IMR-90 (cell line): ENCODE measurements at regions not wholly inside any gene's neighbourhood (a gene's known extent, or its start where the extent isn't known, plus 50 kb on each side); places are given as distances from the start of the nearest gene placed in this dataset.

ENCODE experiments used
- ATAC-seq: fragments of 200-7000 bp; cut with Tn5 transposase; 2 replicates; pipeline ENCODE4 v1.9.1; 2020; ENCODE audit warnings: low read depth, mild to moderate bottlenecking, moderate library complexity
- BruUV-seq: library from RNA; stranded (reverse); fragments of 400-500 nt; replicated peaks from 2 replicates; lab custom pipeline; 2021; lab: Mats Ljungman, UMichigan
- CTCF ChIA-PET: fragments of 300-600 bp; formaldehyde crosslinking; extraction: SDS; loops from one replicate; lab custom pipeline; 2021; ENCODE audit warnings: antibody characterized with exemption; lab: Yijun Ruan, JAX
- POLR2A ChIA-PET: fragments of 300-600 bp; sonication (Branson Sonifier 250); formaldehyde crosslinking; loops from one replicate; lab custom pipeline; 2022; ENCODE audit warnings: antibody characterized with exemption; ENCODE audit not compliant: unreplicated experiment; lab: Charles Lee
- DNase-seq: peaks from one replicate; pipeline ENCODE4 v3.0.0; 2013
- H2AFZ ChIP-seq: replicated peaks from 2 replicates; pipeline ENCODE3; 2013; ENCODE audit warnings: low read length, mild to moderate bottlenecking; ENCODE audit not compliant: poor library complexity
- H2AK5ac ChIP-seq: 2 replicates; pipeline ENCODE4 v1.6.1; 2013; ENCODE audit warnings: low read depth, low read length, inconsistent platforms
- H2AK9ac ChIP-seq: replicated peaks from 2 replicates; pipeline ENCODE3; 2013; ENCODE audit warnings: mild to moderate bottlenecking, low read depth, low read length, moderate library complexity; ENCODE audit not compliant: poor library complexity
- H2BK120ac ChIP-seq: 2 replicates; pipeline ENCODE4 v1.6.1; 2013; ENCODE audit warnings: low read depth, low read length, inconsistent platforms
- H2BK15ac ChIP-seq: 3 replicates; pipeline ENCODE4 v1.6.1; 2013; ENCODE audit warnings: low read depth, low read length, inconsistent platforms
- H2BK20ac ChIP-seq: 2 replicates; pipeline ENCODE4 v1.6.1; 2013; ENCODE audit warnings: low read depth, mild to moderate bottlenecking, inconsistent platforms, low read length, moderate library complexity
- H2BK5ac ChIP-seq: 2 replicates; pipeline ENCODE4 v1.6.1; 2013; ENCODE audit warnings: mild to moderate bottlenecking, low read depth, low read length, inconsistent platforms; ENCODE audit not compliant: poor library complexity, severe bottlenecking
- H3K14ac ChIP-seq: replicated peaks from 2 replicates; pipeline ENCODE4 v1.6.1; 2013; ENCODE audit warnings: low read depth, low read length, inconsistent platforms
- H3K18ac ChIP-seq: 2 replicates; pipeline ENCODE4 v1.6.1; 2013; ENCODE audit warnings: low read depth, low read length, control low read depth
- H3K23ac ChIP-seq: 2 replicates; pipeline ENCODE4 v1.6.1; 2013; ENCODE audit warnings: low read depth, low read length, inconsistent platforms
- H3K27ac ChIP-seq: 2 replicates; pipeline ENCODE4 v1.5.1; 2013; ENCODE audit warnings: mild to moderate bottlenecking, control low read depth, low read length; ENCODE audit not compliant: insufficient read depth
- H3K27me3 ChIP-seq: 2 replicates; pipeline ENCODE4 v1.6.1; 2013; ENCODE audit warnings: low read length; ENCODE audit not compliant: control insufficient read depth, insufficient read depth
- H3K36me3 ChIP-seq: 2 replicates; pipeline ENCODE4 v1.6.1; 2013; ENCODE audit warnings: low read length, mixed read lengths; ENCODE audit not compliant: control insufficient read depth, insufficient read depth
- H3K4ac ChIP-seq: 2 replicates; pipeline ENCODE4 v1.6.1; 2013; ENCODE audit warnings: low read depth, low read length, inconsistent platforms
- H3K4me1 ChIP-seq: 2 replicates; pipeline ENCODE4 v1.6.1; 2013; ENCODE audit warnings: low read length, mixed read lengths; ENCODE audit not compliant: control insufficient read depth, insufficient read depth
- H3K4me2 ChIP-seq: 2 replicates; pipeline ENCODE4 v1.6.1; 2013; ENCODE audit warnings: low read depth, mild to moderate bottlenecking, control low read depth, low read length, moderate library complexity
- H3K4me3 ChIP-seq: 2 replicates; pipeline ENCODE4 v1.5.1; 2013; ENCODE audit warnings: low read depth, mild to moderate bottlenecking, control low read depth, low read length, moderate library complexity; ENCODE audit not compliant: insufficient read depth
- H3K56ac ChIP-seq: 2 replicates; pipeline ENCODE4 v1.6.1; 2013; ENCODE audit warnings: low read length, inconsistent platforms; ENCODE audit not compliant: insufficient read depth; ENCODE audit errors: extremely low read depth
- H3K79me1 ChIP-seq, 2 experiments: 2 replicates each; pipeline ENCODE4 v1.6.1; 2013; ENCODE audit warnings: low read length in 2 of 2, inconsistent platforms in 1 of 2, low read depth in 1 of 2
- H3K9ac ChIP-seq: 2 replicates; pipeline ENCODE4 v1.6.1; 2013; ENCODE audit warnings: low read depth, low read length, control low read depth
- H3K9me1 ChIP-seq: 2 replicates; pipeline ENCODE4 v1.6.1; 2013; ENCODE audit warnings: low read length, inconsistent platforms; ENCODE audit not compliant: insufficient read depth
- H3K9me3 ChIP-seq: 2 replicates; pipeline ENCODE4 v1.6.1; 2013; ENCODE audit warnings: low read length; ENCODE audit not compliant: control insufficient read depth, insufficient read depth
- H4K20me1 ChIP-seq: 2 replicates; pipeline ENCODE4 v1.6.1; 2013; ENCODE audit warnings: low read length, inconsistent platforms; ENCODE audit not compliant: insufficient read depth
- H4K5ac ChIP-seq: 2 replicates; pipeline ENCODE4 v1.6.1; 2013; ENCODE audit warnings: mild to moderate bottlenecking, low read depth, low read length, control low read depth
- H4K8ac ChIP-seq, 2 experiments: 2 replicates each; pipeline ENCODE4 v1.6.1; 2013; ENCODE audit warnings: low read depth in 2 of 2, low read length in 2 of 2, control low read depth in 1 of 2, inconsistent platforms in 1 of 2
- H4K91ac ChIP-seq: 2 replicates; pipeline ENCODE4 v1.6.1; 2013; ENCODE audit warnings: low read depth, low read length, inconsistent platforms; ENCODE audit not compliant: insufficient read depth
- BHLHE40 ChIP-seq: fragments of 150-350 bp; IDR thresholded peaks from 2 replicates; pipeline ENCODE4 v1.6.1; 2016; ENCODE audit warnings: mild to moderate bottlenecking, low read depth, low read length
- CEBPB ChIP-seq: IDR thresholded peaks from 2 replicates; pipeline ENCODE4 v1.6.1; 2012; ENCODE audit warnings: low read depth, low read length, improper control_type of control experiment
- CHD1 ChIP-seq: IDR thresholded peaks from 2 replicates; pipeline ENCODE4 v1.6.1; 2012; ENCODE audit warnings: low read depth, low read length, improper control_type of control experiment
- FOS ChIP-seq: fragments of 150-350 bp; IDR thresholded peaks from 2 replicates; pipeline ENCODE4 v1.6.1; 2016; ENCODE audit warnings: low read depth, low read length
- MAFK ChIP-seq: IDR thresholded peaks from 2 replicates; pipeline ENCODE4 v1.6.1; 2012; ENCODE audit warnings: low read depth, low read length, improper control_type of control experiment
- MAZ ChIP-seq: IDR thresholded peaks from 2 replicates; pipeline ENCODE4 v1.6.1; 2012; ENCODE audit warnings: low read depth, mild to moderate bottlenecking, low read length, improper control_type of control experiment, moderate library complexity, borderline replicate concordance
- MXI1 ChIP-seq: IDR thresholded peaks from 2 replicates; pipeline ENCODE4 v1.6.1; 2012; ENCODE audit warnings: low read depth, mild to moderate bottlenecking, low read length, moderate library complexity, borderline replicate concordance
- NFE2L2 ChIP-seq: fragments of 150-350 bp; IDR thresholded peaks from 2 replicates; pipeline ENCODE4 v1.6.1; 2016; ENCODE audit warnings: low read depth, mild to moderate bottlenecking, low read length
- POLR2A ChIP-seq: IDR thresholded peaks from 2 replicates; pipeline ENCODE4 v1.6.1; 2012; ENCODE audit warnings: mild to moderate bottlenecking, low read depth, low read length
- RAD21 ChIP-seq: IDR thresholded peaks from 2 replicates; pipeline ENCODE4 v1.6.1; 2012; ENCODE audit warnings: low read length, improper control_type of control experiment
- RCOR1 ChIP-seq: IDR thresholded peaks from 2 replicates; pipeline ENCODE4 v1.6.1; 2012; ENCODE audit warnings: mild to moderate bottlenecking, low read length, improper control_type of control experiment; ENCODE audit not compliant: insufficient replicate concordance
- RFX5 ChIP-seq: IDR thresholded peaks from 2 replicates; pipeline ENCODE4 v1.8.0; 2012; ENCODE audit warnings: low read depth, mild to moderate bottlenecking, low read length, moderate library complexity
- SMC3 ChIP-seq: fragments of 150-350 bp; IDR thresholded peaks from 2 replicates; pipeline ENCODE4 v1.6.1; 2016; ENCODE audit warnings: low read depth, mild to moderate bottlenecking, antibody characterized with exemption, low read length, moderate library complexity
- WGBS, 2 experiments: methylation state at CpG; one replicate each; pipeline versions ENCODE4 v1.1.5 to v1.1.7; 2013; ENCODE audit warnings: missing lambda C conversion rate in 2 of 2; ENCODE audit not compliant: insufficient read length in 1 of 2; ENCODE audit errors: extremely low coverage in 2 of 2; 5-methylcytosine and 5-hydroxymethylcytosine counted together
- dilution Hi-C: fragments of 300-500 bp; cut with HindIII; formaldehyde crosslinking; loops from one replicate; pipeline ENCODE4 v1.14.3; 2018; ENCODE audit warnings: low sequenced_read_pairs; ENCODE audit not compliant: unreplicated experiment
- in situ Hi-C: fragments of 300-500 bp; cut with MboI; formaldehyde crosslinking; loops from 3 replicates; pipeline ENCODE4 v1.14.3; 2019; ENCODE audit warnings: low sequenced_read_pairs, inconsistent platforms, mixed read lengths
- intact Hi-C: fragments of 100-400 bp; cut with micrococcal nuclease; formaldehyde crosslinking; loops from 2 replicates; pipeline ENCODE4 v1.10.0; 2022
- TF ChIP-seq, protein P1 (sequence below): fragments of 150-350 bp; IDR thresholded peaks from 2 replicates; pipeline ENCODE4 v1.6.1; 2017; ENCODE audit warnings: mild to moderate bottlenecking, antibody characterized with exemption, low read length, low read depth
- TF ChIP-seq, protein P2 (sequence below): conservative IDR thresholded peaks from 2 replicates; pipeline ENCODE4 v1.5.1; 2012; ENCODE audit warnings: mild to moderate bottlenecking, low read depth, low read length, improper control_type of control experiment
- TF ChIP-seq, protein P3 (sequence below): fragments of 150-350 bp; IDR thresholded peaks from 2 replicates; pipeline ENCODE4 v1.6.1; 2016; ENCODE audit warnings: low read depth, mild to moderate bottlenecking, low read length, moderate library complexity, borderline replicate concordance

DNA sequence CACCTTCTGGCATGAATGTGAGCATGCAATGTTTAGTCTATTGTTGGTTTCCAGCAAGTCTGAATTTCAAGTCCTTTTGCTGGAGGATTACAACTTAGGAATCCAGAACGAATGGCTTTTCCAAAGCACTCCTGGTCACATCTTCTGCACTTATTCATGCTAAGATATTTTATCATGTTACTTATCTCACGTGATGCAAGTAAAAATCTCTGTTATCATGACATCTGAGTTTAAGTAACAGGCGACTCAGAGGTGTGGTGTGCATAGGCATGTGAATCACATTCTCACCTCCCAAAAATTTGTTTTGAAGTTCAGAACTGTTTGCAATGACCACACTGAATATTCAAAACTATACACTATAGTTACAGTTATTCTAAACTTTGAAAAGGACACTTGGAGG is 204.8 kb upstream of the FGGY start:
- dilution Hi-C loops (no loop called here), intact Hi-C loops (no loop called here), in situ Hi-C loops (no loop called here)
- ATAC-seq: peak; percentile 44
- H3K27me3 ChIP-seq: no peaks in the 10 kb centered on the region
- H2BK20ac ChIP-seq: no peak overlapping the region
- no peak overlapping the region for H3K56ac ChIP-seq
- no peak overlapping the region for H2BK120ac ChIP-seq
- BruUV-seq: no TSS peak
- no peak overlapping the region for H4K8ac ChIP-seq
- H3K36me3 ChIP-seq: no peaks in the 10 kb centered on the region
- no peak overlapping the region for H2BK15ac ChIP-seq
- H3K9me3 ChIP-seq: no peaks in the 10 kb centered on the region
- no peak overlapping the region for H3K14ac ChIP-seq
- H4K5ac ChIP-seq: no peak overlapping the region
- no peak overlapping the region for H2AK5ac ChIP-seq
- no CpG with 5 or more reads among the region's 3 CpGs for WGBS, 2 experiments
- H2AFZ ChIP-seq: no peak overlapping the region
- no peak overlapping the region for H2AK9ac ChIP-seq
- no peak overlapping the region for H3K4me2 ChIP-seq
- no peak overlapping the region for H2BK5ac ChIP-seq
- H3K23ac ChIP-seq: no peak overlapping the region
- H4K91ac ChIP-seq: no peak overlapping the region
- H3K4ac ChIP-seq: no peak overlapping the region
- TF ChIP-seq POLR2A: no peak
- no peak for TF ChIP-seq RAD21
- TF ChIP-seq, protein P1, sequence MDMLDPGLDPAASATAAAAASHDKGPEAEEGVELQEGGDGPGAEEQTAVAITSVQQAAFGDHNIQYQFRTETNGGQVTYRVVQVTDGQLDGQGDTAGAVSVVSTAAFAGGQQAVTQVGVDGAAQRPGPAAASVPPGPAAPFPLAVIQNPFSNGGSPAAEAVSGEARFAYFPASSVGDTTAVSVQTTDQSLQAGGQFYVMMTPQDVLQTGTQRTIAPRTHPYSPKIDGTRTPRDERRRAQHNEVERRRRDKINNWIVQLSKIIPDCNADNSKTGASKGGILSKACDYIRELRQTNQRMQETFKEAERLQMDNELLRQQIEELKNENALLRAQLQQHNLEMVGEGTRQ: peak; percentile 40; the same call in 1 of the 2 replicates
- TF ChIP-seq CEBPB: peak; percentile 12; the same call in 1 of the 2 replicates
- peak; percentile 85 for TF ChIP-seq BHLHE40
- no peak for TF ChIP-seq SMC3
- TF ChIP-seq RCOR1: no peak
- TF ChIP-seq CHD1: no peak
- TF ChIP-seq MAZ: no peak
- TF ChIP-seq FOS: no peak
- TF ChIP-seq, protein P2, sequence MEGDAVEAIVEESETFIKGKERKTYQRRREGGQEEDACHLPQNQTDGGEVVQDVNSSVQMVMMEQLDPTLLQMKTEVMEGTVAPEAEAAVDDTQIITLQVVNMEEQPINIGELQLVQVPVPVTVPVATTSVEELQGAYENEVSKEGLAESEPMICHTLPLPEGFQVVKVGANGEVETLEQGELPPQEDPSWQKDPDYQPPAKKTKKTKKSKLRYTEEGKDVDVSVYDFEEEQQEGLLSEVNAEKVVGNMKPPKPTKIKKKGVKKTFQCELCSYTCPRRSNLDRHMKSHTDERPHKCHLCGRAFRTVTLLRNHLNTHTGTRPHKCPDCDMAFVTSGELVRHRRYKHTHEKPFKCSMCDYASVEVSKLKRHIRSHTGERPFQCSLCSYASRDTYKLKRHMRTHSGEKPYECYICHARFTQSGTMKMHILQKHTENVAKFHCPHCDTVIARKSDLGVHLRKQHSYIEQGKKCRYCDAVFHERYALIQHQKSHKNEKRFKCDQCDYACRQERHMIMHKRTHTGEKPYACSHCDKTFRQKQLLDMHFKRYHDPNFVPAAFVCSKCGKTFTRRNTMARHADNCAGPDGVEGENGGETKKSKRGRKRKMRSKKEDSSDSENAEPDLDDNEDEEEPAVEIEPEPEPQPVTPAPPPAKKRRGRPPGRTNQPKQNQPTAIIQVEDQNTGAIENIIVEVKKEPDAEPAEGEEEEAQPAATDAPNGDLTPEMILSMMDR: no peak
- TF ChIP-seq MAFK: no peak
- no peak for TF ChIP-seq NFE2L2
- TF ChIP-seq MXI1: no peak
- TF ChIP-seq, protein P3, sequence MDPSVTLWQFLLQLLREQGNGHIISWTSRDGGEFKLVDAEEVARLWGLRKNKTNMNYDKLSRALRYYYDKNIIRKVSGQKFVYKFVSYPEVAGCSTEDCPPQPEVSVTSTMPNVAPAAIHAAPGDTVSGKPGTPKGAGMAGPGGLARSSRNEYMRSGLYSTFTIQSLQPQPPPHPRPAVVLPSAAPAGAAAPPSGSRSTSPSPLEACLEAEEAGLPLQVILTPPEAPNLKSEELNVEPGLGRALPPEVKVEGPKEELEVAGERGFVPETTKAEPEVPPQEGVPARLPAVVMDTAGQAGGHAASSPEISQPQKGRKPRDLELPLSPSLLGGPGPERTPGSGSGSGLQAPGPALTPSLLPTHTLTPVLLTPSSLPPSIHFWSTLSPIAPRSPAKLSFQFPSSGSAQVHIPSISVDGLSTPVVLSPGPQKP: no peak
- no peak for TF ChIP-seq RFX5
- no peak overlapping the region for H3K9ac ChIP-seq
- H3K4me3 ChIP-seq: no peak overlapping the region
- peaks cover 2% of the 10 kb centered on the region; the same call in 1 of the 2 replicates for H3K4me1 ChIP-seq
- ChIA-PET POLR2A (no interaction called here), CTCF (no interaction called here)
- no peaks in the 10 kb centered on the region for H3K79me1 ChIP-seq
- peak; percentile 50 for DNase-seq
- H4K20me1 ChIP-seq: no peaks in the 10 kb centered on the region
- H3K27ac ChIP-seq: no peak overlapping the region
- H3K9me1 ChIP-seq: no peaks in the 10 kb centered on the region
- no peak overlapping the region for H3K18ac ChIP-seq
